ENCODE measurements at regions not wholly inside any gene's neighbourhood (a gene's known extent, or its start where the extent isn't known, plus 50 kb on each side); places are given as distances from the start of the nearest gene placed in this dataset.
"Not testable (repeated sequence)": the region's sequence is repeated elsewhere in the genome, so short reads cannot be mapped to it uniquely, and the experiment has no call there.

DNA sequence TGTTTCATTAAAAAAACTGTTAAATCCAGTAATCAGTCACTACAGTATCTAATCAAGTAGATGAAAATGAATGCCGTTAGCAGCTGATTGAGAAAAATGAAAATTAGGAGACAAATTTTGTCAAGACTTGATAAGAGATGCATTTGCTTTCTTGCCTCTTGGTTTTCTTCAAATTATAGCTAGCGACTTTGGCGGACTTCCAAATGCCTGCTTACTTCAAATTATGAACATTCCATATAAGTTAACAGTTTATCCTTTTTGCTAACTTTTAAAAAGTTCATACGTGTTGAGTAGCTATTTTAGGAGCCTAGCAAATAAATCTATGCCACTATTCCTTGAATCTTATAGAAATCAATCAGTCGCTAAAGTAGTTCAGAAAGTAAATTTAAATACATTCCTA lies 58.8 kb downstream of the PPP4R3C start:
- no peak for DNase-seq

DNA sequence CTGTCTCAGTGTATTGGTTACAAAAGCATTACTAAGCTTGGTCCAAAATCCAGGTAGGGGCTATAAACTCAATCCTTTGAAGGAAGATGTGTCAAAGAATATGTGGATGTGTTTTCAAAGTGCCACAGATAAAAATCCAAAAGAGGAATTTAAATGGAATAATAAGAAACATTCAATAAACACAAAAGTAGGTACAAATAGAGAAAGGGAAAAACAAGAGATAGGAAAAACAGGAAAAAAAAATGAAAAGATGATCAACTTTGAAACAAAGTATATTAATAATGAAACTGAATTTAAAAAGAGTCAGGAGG lies 64.0 kb downstream of the PPP4R3C start:
- no peak for DNase-seq

DNA sequence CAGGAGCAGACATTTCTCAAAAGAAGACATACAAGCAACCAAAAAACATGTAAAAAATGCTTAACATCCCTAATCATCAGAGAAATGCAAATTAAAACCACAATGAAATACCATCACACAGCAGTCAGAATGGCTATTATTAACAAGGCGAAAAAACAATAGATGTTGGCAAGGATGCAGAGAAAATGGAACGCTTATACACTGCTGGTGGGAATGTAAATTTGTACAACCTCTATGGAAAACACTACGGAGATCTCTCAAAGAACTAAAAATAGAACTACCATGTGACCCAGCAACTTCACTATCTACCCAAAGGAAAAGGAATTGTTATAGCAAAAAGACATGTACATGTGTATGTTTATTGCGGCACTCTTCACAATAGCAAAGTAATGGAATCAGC lies 71.5 kb downstream of the PPP4R3C start:
- no peak for DNase-seq

DNA sequence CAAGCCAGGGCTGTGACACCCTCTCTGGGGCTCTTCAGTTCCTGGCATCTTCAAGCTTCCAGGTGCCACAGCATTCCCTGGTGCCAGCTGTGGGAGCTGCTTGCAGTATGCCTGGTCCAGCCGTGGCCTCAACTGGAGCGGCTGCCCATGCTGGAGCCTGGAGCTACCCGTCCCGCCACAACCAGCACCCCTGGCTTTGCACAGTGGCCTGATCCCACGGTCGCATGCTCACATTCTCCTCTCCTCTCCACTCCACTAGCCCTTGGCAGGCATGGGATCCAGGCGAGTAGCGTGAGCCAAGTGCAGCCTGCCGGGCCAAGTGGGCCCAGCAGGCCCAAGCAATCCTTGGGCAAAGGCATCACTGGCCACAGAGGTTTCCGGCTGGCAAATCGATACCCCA lies 81.7 kb downstream of the PPP4R3C start:
- DNase-seq: no peak

DNA sequence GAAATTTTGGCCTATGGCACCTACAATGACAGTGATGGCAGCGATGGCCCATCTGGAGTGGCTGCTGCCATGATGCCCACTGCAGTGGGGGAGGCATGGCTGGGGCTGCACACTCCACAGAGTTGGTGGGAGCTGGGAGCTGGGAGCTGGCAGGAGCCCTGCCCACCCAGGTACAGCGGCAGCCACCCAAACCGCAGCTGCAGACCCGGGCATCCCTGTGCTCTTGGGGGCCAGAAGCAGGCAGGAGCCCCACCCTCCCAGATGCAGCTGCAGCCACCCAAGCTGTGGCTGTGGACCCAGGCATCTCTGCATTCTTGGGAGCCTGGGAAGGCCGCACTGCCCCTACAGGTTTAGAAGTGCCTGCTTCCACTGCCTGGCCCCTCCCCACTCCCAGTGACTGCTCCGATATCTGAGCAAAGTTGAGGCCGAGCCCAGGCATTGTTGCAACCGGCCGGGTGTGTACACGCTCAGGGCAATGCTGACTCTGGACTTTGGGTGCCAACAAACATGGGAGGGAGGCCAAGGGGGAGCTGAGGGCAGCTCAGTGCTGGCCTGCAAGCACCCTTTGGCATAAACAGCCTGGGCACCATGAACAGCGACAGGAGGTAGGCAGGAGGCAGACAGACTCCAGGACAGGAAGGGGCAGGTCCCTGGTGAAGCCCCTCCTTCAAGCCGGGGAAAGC lies 82.8 kb downstream of the PPP4R3C start:
- DNase-seq: no peak

DNA sequence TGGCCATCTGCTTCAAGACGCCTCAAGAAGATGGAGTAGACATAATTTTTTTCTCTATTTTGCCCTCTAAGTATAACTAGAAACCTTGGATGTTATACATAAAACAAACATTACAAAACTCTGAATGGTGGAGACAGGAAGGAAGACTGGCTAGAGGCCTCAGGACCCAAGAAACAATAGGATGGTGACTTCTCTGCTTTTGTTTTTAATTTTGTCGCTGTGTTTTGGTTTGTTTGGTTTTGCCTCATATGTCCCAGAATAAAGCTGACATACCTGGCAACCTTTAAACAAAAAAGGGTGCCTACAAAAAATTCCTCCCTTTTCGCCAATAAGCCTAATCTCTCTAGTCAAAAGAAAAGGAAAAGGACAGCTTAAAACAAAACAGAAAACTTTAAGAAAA lies 109.1 kb downstream of the PPP4R3C start:
- DNase-seq: no peak

DNA sequence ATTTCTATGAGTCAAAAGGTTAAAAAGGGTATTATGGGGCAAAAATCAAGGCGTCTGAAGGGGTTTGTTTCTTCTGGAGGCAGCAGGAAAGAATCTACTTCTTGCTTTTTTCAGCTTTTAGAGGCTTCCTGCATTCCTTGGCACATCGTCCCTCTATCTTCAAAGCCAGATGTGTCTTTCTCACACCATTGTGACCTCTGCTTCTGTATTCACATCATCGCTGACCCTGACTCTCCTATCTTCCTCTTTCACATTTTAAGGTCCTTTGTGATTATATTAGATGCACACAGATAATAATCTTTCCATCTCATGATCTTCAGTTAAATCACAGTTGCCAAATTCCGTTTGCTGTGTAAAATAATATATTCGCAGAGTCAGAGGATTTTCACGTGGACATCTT lies 112.7 kb downstream of the PPP4R3C start:
- no peak for DNase-seq

DNA sequence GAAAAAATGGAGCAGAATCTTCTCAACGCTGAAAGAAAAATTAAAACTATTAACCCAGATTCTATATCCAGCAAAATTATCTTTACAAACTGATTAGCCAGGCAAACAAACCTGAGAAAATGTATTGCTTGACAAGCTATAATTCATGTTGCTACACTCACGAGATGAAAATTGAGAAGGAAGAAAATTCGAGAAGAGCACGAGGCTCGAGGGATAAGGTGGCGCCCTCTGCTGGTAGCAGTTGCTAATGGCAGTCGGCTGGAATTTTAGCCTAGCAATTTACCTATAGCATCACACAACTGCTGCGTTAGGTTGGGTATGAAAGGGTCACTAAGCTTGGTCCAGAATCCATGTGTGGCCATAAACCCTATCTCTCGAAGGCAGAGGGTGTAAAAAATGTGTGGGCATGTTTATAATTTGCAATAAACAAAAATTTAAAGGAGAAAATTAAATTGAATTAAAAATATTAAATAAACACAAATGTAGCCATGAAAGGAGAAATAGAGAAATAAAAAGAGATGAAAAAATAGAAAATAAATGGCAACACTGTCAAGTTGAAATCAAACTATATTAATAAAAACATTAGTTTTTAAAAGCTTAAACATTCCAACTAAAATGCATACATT lies 126.6 kb downstream of the PPP4R3C start:
- DNase-seq: peak; percentile 62

DNA sequence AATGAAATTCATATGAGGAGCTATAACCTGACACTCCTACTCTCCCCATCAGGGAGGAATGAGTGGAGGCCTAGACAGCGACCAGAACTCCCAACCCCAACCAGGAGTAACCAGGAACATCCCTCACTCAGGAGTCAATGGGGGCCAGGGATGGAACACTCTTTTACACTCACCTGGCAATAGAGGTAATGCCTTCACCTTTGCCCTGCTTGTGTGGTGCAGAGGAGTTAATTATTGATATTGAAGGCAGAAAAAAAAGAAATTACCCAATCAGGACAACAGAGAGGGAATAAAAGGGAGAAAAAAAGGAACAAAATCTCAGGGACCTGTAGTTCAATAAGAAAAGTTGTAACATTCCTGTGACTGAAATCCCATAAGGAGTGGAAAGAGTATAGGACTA lies 141.5 kb downstream of the PPP4R3C start:
- no peak for DNase-seq

DNA sequence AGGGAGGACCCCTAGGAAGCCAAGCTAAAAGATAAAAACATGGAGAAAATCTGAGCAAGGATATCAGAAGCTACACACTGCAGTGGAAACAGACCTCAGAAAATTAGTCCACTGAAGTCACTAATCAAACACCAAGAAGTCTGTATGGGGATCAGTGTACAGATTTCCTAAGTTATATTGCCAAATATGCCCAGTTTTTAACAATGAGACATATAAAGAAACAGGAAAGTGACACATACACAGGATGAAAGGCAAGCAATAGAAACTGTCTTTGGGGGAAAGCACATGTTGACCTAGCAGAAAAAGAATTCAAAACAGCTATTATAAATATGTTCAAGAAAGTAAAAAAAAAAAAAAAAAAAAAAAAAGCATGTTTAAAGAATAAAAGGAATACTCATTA lies 153.7 kb downstream of the PPP4R3C start:
- DNase-seq: no peak

DNA sequence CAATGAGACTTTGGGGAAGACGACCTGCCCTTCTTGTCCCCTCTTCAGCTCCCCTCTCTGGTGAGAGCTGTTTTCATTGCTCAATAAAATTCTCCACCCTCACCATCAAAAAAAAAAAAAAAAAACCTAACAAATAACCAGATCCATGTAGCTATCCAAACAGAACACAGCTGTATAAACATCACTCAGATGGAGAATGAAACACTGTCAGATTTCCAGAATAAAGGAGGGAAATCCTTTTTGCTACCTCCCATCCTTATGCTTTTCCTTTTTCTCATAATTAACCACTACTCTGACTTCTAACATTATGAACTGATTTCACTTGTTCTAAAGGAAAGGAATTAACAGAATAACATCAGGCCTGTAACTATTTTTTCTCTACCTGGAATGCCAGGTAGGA lies 155.6 kb downstream of the PPP4R3C start:
- no peak for DNase-seq

DNA sequence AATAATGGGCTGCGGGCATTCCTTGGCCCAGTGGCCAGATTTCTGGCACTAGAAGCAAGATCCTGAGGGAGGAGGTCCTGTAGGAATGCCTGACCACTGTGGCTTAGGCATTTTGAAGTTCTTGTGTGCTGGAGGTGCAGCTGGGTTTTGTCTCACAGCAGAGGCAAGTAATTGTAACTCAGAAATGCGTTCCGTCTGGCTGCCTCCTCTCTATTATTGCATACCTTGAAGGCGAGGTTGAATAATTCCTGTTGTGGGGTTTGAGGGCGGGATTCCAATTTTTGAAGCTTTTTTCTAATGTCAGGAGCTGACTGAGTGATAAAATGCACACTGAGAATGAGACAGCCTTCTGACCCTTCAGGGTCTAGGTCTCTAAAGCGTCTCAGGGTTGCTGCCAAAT lies 170.6 kb downstream of the PPP4R3C start:
- DNase-seq: not testable (repeated sequence)

DNA sequence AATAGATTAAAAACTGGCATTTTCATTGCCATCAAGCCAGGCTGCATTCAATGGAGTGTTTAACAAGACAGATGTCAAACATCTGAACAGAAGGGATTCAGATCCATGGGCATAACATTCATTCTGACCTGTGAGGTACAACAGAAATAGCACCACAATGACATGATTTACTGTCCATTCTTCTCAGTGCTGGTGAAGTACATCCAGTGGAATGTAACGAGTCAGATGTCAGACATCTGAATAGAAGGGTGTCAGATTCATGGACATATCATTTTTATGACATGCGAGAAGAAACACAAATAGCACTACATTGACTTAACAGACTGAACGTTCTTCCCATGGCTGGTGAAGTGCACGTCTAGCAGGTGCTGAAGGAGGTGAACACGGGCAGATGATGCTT lies 186.4 kb downstream of the PPP4R3C start:
- no peak for DNase-seq

DNA sequence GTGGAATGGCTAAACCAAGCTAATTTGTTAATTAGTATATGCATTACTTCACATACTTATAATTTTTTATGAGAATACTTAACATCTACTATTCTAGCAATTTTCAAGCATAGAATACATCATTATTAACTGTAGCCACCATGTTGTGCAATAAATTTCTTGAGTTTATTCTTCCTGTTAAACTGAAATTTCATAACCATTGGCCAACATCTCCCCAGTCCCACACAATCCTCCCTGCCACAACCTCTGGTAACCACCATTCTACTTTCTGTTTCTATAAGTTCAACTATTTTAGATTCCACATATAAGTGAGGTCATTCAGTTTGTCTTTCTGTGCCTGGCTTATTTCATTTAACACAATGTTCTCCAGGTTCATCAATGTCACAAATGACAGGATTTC lies 208.5 kb downstream of the PPP4R3C start:
- no peak for DNase-seq

DNA sequence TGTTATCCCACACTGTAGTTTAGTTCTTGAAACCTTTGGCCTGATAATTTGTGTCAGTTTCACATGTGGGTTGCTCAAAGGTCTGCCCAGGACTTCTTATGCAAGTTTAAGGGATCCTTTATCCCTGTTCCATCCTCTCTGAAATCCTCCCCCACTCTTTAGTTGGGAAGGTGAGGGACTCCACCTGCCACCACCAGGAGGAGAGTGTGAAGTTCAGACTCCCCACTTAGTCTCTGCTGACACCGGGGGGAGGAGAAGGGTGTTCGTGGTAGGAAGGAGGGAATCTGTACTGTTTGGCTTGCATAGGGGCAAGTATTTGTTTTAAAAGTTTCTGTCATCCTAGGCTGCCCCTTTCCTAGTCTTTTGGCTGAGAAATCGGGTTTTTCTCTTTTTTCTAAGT lies 211.8 kb downstream of the PPP4R3C start:
- no peak for DNase-seq

DNA sequence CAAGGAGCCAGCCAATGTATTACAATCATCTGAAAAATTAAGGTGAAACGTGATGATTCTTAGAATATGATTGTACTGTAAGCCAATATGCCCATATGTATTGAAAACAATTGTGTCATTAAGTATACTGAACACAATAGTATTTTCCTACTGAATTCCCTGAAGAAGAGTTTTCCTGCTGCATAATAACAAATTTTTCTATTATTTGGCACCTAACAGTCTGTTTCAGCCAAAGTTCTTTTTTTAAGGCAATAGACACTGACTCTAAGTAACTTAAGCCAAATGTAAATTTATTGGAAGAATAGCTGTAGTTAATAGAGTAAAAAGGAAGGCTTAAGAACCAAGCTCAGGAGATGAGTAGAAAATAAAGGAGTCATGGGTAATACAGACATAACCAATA lies 220.6 kb downstream of the PPP4R3C start:
- DNase-seq: no peak

DNA sequence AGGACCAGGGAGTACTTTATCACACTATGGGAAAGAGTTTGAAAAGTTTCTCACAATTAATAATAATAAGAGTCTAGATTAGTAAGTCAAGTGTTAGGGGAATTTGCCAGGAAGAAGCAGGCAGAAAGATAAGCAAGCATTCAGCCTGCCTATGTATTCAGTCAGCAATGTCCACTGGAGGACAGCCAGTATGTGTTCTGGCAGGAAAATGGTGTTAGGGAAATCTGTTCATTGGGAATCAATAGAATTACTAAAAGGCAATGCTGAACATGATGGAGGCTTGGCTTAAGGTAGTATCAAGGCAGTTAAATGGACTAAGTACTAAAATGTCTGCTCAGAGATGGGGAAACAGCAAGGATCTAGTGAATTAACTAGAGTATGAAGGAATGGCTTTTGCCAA lies 221.2 kb downstream of the PPP4R3C start:
- no peak for DNase-seq

DNA sequence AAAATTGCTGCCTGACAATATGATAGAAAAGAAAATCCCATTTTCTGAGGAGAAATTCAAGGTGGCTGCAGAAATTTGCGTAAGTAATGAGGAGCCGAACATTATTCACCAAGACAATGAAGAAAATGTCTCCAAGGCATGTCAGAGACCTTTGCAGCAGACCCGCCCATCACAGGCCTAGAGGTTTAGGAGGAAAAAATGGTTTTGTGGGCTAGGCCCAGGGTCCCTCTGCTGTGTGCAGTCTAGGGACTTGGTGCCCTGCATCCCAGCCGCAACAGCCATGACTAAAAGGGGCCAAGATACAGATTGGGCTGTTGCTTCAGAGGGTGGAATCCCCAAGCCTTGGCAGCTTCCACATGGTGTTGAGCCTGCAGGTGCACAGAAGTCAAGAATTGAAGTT lies 223.1 kb downstream of the PPP4R3C start:
- DNase-seq: not testable (repeated sequence)

DNA sequence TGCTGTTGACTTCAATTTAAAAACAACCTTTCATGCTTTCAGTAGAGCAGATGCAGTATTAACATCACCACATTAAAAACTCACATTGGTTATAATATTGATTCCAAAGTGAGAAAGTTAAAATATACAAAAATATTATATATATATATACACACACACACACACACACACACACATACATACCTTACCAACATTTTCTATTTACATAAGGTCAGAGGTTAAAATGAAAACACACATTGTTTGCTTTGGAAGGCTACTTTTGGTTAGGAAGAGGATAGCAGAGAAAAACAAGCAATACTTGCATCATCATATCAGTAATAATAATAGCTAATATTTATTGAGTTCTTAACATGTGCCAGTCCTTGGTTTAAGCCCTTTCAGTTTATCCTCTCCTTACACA lies 226.5 kb downstream of the PPP4R3C start:
- no peak for DNase-seq

DNA sequence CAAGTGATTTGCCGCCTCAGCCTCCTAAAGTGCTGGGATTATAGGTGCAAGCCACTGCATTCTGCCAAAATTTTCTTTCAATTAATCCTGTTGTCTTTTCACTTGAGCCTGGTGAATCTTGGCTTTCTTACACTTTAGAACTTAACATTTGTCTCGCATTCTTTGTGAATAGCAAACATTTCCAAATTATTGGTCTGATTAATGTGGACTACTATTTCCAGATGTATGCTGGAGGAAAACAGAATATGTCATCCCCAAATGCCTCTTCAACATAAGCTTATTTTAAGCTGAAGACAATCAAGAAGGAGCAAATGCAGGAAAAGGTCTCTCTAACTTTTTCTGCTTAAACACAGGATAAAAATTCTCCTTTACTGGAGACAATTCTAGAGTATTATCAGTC lies 233.4 kb downstream of the PPP4R3C start:
- no peak for DNase-seq

DNA sequence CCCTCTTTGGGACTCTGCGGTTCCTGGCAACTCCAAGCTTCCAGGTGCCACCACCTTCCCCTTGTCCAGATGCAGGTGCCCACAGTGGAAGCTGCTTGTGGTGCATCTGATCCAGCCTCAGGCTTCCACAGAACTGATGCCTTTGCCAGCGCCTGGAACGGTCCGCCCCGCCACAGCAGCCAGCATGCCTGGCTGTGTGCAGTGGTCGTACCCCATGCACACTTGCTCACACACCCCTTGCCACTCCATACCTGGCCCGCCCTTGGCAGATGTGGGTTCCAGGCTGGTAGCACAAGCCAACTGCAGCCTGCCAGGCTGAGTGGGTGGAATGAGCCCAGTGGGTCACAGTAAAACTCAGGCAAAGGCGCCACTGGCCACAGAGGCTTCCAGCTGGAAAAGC lies 240.5 kb downstream of the PPP4R3C start:
- no peak for DNase-seq

DNA sequence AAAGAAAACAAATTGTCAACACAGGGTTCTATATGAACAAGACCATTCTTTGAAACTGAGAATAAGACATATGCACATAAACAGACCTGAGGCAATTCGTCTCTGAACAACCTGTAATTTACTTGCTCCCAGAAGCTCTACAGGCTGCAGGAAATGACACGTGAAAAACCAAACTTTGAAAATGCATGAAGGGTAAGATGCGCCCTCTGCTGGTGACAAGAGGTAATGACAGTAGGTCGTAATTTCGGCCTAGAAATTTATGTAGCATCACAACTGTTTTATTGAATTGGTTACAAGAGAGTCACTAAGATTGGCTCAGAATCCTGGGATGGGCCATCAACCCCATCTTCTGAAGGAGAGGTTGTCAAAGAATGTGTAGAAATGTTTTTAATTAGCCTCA lies 276.5 kb downstream of the PPP4R3C start:
- DNase-seq: peak; percentile 8

DNA sequence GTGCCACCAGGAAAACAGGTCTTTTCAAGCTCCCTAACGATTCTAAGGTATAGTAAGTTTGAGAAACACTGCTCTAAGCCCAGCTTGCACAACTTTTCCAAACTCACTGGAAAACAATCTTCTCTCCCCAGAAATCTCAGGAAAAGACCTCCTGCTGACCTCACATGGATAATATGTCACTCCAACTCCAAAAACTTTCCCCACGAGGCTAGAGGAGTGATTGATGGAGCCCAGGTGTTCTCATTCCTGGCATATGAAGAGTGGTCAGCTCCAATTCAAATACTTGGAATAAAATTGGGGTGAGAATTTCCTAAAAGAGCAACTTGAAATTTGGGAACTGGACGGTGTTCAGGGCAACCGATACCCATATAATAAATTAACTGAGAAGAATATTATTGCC lies 299.9 kb downstream of the PPP4R3C start:
- DNase-seq: no peak

DNA sequence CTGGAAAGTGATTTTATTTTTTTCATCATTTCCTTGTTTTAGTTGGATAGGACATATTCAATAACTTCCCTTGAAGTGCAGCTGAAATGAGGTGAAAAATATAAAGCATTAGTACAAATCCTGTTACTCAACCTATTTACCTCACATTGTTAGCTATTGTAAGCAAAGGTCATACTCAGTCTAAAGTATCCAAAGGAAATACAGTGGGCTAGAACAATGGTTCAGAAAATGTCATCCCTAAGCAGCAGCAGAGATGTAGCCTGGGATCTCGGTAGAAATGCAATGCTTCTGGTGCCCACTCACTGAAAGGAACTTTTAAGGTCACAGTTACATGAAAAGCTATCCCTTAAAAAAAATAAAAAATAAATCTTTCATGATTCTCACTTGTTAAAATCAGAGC lies 300.6 kb downstream of the PPP4R3C start:
- no peak for DNase-seq

DNA sequence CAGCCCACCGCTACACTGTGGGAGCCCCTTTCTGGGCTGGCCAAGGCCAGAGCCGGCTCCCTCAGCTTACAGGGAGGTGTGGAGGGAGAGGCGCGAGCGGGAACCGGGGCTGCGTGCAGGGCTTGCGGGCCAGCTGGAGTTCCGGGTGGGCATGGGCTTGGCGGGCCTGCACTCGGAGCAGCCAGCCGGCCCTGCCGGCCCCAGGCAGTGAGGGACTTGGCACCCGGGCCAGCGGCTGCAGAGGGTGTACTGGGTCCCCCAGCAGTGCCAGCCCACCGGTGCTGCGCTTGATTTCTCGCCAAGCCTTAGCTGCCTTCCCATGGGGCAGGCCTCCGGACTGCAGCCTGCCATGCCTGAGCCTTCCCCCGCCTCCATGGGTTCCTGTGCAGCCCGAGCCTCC lies 306.2 kb downstream of the PPP4R3C start:
- DNase-seq: not testable (repeated sequence)
